ENCODE measurements at regions not wholly inside any gene's neighbourhood (a gene's known extent, or its start where the extent isn't known, plus 50 kb on each side); places are given as distances from the start of the nearest gene placed in this dataset.

DNA sequence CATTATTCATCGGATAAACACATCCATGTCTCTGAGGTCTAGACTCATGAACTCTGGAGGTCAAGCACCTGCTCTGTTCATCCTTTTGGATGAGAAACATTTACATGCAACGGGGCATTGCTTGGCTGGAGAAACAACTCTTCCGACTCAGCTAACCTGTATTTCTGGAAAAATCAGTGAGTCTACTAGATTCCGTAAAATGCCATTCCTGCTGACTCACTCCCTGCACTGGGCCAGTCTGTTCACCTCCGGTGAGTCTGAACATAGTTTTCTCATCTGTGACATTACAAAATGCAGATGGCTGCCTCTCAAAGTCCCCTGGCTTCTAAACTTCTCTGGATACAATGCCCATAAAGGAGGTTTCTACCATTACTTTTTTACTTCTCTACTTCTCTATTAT is 185.7 kb upstream of the HS3ST1 start:
- DNase-seq: no peak

DNA sequence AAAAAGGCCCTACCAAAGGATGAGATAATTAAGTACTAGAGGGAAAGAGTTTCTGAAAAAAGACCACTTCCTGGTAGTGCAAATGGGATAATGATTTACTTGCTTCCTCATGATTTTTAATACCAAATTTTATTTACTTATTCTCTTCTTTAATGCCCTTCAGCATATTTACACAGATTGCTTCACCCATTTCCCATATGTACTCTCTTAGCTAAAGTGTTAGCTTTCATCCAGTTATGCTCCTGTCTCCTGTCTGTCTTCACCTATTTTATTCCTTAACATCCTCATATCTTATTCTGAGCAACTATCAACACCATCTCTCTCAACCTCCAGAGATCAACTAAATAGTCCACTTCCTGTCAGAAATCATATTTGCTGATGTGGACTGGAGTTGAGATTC is 183.2 kb upstream of the HS3ST1 start:
- DNase-seq: no peak

DNA sequence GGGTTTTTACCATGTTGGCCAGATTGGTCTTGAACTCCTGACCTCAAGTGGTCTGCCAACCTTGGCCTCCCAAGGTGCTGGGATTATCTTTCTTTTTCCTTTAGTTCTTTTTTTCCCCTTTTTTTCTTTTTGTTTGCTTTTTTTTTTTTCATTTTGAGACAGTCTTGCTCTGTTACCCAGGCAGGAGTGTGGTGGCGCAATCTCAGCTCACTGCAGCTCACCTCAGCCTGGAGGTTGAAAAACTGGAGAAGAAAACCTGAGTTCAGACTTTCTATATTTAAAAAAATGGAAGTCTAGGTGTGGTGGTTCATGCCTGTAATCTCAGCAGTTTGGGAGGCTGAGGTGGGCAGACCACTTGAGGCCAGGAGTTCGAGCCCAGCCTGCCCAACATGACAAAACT is 181.1 kb upstream of the HS3ST1 start:
- DNase-seq: no peak

DNA sequence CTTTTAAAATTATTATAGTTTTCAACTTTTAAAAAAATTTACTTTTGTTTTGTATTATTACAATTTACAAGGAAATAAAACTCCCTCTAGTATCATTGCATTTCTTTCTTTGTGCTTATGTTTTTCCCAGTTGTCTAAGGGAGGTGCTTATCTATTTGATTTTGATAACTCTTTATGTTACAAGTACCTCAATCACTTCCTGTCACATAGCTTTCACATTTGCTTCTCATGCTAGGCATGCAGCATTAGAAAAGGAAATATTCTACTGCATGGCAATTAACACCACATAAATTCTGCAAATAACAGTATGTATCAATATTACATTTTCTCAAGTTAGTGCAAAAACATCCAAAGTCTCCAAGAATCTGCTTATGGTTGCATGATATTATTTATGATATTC is 180.3 kb upstream of the HS3ST1 start:
- no peak for DNase-seq

DNA sequence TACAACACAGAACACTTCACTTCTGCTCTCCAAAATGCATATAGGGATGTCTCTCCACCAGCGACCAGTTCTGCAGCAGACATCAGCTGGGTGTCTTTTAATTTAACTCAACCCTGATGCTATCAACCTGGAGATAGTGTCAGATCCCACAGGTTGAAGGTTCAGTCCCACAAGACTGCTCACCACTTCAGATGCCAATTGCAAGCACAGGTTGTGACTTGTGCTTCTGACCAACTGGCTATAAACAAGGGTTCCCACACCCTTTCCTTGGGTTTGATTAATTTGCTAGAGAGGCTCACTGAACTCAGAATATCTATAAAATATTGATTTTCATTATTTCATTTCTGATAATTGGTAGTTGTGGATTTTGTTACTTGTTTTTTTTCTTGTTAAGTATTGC is 177.4 kb upstream of the HS3ST1 start:
- no peak for DNase-seq

DNA sequence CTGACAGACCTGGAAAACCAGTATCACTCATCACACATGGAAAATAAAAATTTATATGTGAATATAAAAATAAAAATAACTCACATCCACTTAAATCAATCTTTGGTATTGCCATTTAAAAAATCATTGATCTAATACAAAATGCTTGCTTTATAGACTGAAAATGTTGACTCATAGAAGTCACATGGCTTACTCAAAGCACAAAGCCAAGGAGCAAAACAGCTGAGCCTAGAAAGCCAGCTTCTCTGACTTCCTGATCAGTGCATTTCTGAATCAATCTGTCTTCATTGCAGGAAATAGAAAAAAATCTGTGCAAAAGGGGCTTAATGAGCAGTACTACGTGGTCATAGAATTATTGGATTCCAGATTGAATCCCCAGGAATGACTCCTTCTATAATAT is 176.9 kb upstream of the HS3ST1 start:
- DNase-seq: no peak

DNA sequence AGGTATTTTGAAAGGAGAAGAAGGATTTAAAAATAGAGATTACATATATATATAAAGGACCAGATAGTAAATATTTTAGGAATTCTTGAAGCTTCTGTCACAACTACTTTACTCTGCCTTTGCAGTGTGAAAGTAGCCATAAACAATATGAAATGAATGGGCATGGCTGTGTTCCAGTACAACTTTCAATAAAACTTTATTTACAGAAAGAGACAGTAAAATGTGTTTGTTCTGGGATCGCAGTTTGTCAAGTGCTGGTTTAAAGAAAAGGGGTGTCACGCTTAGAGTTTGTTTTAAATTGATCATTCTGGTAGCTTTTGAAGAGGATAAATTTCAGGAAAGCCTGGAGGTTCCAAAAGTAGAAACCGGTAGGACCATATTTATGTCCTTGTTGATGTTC is 176.1 kb upstream of the HS3ST1 start:
- DNase-seq: no peak

DNA sequence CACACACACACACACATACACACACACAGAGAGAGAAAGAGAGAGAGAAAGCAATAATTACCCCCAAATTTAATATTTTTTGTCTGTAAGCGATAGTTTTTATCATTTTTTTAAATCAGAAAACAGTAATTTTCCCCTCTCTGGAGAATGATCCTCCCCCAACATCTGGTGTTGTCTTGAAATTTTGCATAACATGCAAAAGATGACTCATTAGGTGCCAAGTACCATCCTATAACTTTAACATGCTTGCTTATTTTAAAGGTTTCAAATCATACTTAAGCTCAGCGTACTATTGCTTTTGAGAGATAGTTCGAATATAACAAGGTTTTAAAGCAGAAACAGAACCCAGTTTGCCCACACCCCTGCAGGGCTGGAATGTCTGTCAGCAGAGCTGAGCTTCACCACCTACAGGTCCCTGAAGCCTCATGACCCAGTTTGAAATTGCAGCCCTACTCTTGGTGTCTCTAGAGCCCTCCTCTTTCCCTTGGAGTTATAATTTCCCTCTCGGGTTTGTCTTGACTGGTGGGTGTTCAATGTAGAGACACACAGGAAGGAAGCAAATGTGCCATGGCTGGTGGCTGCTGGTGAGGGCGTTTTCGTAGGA is 175.0 kb upstream of the HS3ST1 start:
- DNase-seq: no peak

DNA sequence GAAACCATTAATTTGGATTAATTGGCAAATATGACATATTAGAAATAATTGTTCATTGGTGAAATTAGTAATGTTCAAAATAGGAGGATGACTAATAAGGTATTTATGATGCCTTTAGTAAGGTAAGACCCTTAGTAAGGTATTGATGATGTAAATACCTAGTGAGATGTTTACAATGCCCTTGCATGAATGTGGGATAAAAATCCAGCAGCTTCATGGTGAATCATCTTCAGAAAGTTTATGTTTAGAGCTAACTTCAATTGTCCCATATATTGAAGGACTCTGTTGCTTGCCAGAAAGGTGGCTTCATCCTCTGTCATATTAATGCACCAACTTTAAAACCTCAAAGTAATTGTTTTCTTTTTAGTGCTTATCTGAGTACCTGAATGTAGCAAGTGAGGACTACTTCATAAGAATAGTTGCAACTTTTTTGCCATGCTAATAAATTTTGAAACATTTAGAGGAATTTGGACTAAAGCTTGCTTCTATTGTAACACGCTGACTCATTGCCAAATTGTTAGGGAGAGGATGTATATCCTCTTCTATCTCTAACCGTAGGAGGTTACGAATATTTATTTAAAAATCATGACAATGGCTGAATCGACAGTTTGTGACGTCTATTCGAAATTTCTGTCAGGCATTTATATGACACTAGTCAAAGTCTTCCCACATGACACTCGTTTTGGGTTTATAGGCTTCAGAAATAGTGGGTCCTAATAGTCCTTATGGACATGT is 174.1 kb upstream of the HS3ST1 start:
- no peak for DNase-seq

DNA sequence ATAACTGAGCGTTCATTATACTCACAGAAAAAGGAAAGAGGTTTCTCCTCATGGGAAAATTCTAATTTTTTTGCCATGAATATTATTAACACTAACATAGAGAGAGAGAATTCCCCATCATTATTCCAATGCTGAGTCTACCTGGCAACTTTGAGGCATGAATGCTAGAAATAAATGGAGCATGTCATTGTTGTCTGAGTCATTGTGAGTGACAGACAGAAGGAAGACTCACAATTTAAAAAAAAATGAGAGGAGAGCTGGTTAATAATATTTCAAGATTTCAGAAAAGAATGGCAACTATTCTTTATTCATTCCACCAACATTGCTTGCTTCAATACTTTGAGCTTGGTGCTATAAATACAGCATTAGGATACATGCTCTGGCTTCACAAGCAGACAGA is 170.4 kb upstream of the HS3ST1 start:
- DNase-seq: no peak

DNA sequence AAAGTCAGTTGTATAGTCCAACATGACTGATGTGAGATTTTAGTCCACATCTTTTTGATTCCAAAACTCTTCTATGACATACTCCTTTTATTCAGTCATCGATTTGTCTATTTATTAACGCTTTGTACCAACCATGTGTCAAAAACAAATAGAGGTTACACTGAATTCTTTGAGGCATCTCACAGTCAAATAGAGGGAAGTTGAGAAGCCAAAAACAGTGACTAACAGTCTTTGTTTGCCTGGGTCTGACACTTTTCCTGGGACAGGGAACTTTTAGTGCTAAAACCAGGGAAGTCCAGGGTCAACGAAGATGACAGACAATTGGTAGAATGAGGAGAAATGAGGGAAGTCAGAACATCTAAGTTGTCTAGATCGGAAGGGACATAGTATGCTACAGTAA is 169.9 kb upstream of the HS3ST1 start:
- DNase-seq: no peak

DNA sequence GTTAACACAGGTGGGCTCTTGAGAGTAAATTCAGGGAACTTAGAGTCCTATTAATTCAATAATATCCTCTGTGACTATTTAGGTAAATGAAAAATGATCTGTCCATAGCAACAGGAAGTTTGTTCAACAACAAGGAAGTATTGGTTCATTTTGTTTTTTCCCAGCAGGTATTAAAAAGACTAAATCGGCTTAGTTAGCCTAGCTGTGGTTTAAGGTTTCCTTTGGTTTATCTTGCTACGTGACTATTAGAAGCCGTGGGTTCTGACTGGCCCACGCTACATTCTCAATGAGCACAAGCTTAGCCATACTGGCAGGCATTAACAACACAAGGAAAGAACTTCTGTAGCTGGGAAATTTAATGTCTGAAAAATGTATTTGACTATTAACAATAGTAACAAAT is 168.8 kb upstream of the HS3ST1 start:
- DNase-seq: no peak

DNA sequence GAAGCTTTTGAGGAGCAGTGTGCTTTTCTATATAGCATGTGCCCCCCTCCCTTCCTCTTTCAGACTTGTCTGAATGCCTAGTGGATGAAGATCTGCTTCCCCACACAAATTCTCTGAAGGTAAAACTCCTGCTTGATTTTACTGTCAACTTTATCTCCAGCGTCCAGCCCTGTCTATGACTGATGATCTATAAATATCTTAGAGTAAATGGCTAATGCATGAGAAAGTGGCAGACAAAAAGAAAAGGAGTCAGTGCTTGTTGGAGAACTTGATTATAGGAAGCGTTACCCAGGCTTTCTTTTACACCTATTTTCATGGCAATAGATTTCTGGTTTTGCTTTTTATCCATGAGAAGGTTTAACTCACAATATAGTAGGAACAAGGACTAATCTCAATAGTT is 168.3 kb upstream of the HS3ST1 start:
- no peak for DNase-seq

DNA sequence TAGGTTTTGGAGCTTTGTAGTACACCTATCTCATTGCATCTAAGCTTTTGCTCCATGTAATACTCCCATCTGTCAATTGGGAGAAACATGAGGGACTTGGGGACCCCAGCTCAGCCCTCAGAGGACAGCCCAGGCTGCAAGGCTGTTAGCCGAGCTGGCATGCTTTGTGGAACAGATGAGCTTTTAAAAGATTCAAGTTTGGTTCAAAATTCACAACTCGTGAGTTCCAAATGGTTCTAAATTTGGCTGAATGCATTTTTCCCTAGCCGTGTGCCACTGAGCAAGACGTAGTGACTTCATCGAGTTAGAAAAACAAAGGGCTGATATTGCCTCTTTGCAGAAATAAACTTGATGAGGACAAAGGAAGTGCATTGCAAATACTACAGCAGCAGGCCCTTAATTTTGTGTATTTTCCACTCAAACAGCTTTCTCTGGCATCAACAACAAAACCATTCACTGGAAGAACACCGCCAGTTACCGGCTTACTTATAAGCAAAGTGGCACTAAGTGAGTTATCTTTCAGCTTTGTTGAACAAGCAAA is 165.0 kb upstream of the HS3ST1 start:
- no peak for DNase-seq

DNA sequence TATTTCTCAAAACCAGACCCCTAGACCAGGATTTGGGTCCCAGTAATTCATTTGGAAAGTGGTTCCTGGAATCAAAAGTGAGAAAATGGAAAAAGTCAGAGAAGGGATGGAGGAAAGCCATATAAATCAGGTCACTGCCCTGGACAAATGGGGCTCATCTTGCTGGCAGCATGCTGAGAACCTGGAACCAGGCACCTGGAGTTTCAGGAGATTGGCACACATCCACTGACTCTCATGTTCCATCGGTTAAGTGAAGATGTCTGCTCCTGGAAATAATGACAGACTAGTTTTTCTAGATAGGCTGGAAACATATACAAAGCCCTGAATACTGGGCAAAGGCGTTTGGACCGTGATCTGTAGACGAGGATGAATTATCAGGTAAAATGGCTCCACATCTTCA is 163.6 kb upstream of the HS3ST1 start:
- DNase-seq: no peak

DNA sequence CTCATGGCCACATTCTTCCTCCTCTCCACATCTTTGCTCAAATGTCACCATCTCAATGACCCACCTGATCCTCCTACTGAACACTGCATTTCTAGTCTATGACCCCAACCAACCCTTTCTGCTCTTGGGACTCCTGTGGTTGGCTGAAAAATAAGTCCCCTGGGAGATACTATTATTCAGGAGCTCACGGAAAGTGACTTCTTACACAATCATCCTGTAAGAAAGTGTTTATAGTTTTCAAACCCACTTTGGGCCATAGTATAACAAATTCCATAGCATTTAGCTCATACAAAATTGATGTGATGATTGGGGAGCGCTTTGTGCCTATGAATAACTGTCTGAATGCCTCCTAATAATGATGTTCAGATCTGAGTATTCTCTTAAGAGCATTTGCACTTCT is 161.4 kb upstream of the HS3ST1 start:
- DNase-seq: no peak

DNA sequence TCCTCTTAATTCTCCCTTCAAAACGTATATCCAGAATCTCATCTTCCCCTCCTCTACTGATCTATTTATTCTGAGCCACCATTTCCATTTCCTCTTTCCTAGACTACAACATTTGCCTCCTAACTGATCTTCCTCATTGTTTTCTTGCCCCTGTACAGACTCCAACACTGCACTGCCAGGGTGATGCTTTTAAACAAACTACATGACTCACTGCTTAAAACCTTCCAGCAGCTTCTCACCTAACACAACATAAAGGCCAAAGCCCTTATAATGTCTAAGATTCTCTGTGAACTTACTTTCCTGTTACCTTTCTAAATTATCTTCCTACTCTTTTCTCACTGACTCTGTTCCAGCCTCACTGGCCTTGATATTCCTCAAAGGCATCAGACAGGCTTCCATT is 161.0 kb upstream of the HS3ST1 start:
- no peak for DNase-seq

DNA sequence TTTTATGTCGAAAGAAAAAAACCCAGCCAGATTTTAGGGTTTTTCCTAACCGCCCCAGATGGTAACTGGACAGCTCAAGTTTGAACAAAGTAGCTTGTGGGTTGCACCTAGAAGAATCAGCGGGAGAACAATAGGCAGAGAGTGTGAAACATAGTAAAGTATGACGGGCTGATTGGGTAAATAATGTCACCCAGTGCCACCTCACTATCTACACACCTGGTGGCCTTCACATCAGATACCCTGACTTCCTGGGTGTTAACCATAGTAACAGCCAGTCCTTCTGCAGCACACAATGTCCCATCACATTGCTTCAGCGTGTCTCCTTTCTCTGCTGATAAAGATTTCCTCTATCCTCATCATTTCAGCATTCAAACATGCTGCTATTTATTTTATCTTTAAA is 159.1 kb upstream of the HS3ST1 start:
- DNase-seq: no peak

DNA sequence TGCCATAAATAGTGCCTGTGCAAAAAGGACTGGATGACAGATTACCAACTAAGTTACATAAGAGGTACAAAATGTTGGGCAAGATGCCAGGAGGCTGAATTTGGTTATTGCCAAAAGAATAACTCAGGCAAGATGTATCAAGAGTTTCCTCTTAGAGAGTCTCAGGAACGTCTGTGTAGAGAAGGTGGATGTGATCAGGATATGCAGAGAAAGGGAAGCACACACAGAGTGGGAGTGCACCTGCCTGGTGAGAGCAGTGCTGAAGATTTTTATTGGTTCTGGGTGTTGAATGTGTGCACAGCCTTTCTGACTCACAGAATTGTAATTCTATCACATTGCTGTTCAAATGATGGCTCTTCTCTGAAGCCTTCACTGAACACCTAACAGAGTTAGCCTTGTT is 156.8 kb upstream of the HS3ST1 start:
- DNase-seq: no peak

DNA sequence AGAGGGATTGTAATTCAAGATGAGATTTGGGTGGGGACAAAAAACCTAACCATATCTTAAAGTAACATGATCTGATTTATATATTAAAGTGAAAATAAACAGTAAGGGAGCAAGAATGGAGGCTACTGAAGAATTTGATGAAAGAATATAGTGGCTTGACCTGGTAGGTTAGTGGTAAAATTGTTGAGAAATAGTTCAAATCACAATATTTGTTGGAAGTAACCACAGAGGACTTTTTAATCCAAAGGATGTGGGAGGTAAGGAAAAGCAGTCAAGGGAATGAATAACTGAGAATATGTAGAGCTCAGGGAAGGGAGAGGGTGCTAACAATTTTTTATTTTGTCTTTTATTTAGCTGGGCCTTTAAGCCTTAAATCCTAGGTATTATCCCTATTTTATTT is 139.8 kb upstream of the HS3ST1 start:
- no peak for DNase-seq

DNA sequence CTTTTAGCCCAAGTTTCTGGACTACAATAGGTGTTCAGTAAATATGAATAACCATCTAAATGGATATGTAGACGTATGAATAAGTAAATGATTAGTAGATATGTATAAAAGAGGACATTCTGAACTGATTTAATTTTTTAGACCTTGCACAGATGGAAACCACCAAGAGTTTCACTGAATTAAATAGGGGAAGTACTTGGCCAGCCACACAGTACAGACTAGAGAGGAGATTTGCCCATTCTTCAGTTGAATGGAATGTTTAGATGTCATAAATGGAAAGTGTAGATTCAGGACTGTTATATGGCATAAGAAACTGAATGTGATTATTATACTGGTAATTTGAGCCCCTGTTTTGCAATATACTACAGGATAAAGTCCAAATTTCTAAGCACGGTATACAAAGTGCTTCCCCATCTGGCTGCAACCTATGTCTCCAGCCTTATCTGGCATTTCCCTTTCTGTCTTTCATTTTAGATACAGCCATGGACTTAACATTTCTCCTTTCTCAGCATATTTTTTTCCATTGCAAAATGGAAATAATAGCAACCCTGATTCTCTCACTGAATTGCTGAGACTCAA is 137.8 kb upstream of the HS3ST1 start:
- no peak for DNase-seq

DNA sequence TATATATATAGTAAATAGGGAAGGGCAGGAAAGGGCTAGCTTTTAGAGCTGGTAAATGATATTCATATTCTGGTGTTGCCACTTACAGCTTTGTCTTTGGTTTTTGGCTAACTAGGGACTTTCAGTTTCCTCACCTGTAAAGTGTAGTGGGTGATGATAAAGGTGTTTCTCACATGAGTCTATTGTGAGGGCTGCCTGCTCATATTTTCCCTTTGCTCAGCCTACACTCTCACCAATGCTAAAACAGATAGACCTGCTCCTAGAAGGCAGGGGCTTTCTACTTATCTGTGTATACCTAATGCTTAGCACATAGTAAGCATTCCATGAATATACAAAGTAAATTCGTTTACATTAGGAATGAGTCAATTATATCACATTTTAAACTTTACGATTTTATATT is 137.2 kb upstream of the HS3ST1 start:
- DNase-seq: no peak

DNA sequence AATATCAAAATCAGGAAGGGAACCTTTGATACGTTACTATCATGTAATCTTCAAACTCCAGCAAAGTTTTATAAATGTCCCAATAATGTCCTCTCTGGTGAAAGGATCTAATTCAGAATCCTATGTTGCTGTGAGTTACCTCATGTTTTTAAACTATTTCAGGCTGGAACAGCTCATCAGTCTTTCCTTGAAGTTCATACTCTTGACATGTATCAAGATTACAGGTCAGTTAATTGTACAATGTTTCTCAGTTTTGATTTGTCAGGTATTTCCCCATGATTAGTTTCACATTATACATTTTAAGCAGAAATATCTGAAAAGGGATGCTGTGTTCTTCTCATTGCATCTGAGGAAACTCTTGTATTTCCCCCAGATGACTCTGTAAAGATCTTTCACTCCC is 136.5 kb upstream of the HS3ST1 start:
- DNase-seq: no peak

DNA sequence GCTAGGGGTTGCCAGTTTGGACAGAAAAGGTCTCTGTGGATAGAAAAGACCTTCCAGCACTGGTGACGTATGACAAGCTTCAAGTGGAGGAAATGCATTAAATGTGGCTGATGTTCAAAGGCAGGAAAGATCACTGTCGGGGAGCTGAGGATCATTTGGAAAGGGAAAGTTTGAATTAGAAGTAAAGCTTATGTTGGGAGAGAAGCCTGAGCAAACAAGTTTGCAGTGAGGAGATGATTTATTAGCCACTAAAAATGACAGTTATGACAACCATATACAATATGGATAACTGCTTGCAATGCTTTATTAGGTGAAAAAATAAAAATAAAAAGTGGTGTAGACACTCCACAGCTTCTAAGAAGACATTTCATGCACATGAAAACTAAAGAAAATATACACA is 135.3 kb upstream of the HS3ST1 start:
- no peak for DNase-seq

DNA sequence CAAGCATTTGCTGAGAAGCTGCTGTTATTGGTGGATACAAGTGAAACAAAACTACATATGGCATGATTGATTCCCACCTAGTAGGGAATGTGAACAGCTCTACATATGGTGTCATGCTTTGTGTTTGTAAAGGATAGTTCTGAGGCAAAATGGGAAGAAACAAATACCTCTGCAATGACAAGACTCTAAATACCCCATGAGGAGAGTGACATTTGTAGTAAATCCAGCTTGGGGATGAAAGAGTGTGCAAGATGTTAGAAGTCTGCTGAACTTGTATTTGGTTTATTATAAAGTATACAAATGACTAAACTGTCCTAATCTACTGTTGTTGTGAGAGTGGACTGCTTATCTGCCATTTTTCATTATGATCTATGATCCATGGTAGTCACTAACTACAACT is 120.8 kb upstream of the HS3ST1 start:
- no peak for DNase-seq
